DMS153 (cell line): ENCODE measurements at regions not wholly inside any gene's neighbourhood (a gene's known extent, or its start where the extent isn't known, plus 50 kb on each side); places are given as distances from the start of the nearest gene placed in this dataset.

Source experiments
- DNase-seq: peaks from one replicate; lab custom pipeline; 2025; lab: John Stamatoyannopoulos, UW

DNA sequence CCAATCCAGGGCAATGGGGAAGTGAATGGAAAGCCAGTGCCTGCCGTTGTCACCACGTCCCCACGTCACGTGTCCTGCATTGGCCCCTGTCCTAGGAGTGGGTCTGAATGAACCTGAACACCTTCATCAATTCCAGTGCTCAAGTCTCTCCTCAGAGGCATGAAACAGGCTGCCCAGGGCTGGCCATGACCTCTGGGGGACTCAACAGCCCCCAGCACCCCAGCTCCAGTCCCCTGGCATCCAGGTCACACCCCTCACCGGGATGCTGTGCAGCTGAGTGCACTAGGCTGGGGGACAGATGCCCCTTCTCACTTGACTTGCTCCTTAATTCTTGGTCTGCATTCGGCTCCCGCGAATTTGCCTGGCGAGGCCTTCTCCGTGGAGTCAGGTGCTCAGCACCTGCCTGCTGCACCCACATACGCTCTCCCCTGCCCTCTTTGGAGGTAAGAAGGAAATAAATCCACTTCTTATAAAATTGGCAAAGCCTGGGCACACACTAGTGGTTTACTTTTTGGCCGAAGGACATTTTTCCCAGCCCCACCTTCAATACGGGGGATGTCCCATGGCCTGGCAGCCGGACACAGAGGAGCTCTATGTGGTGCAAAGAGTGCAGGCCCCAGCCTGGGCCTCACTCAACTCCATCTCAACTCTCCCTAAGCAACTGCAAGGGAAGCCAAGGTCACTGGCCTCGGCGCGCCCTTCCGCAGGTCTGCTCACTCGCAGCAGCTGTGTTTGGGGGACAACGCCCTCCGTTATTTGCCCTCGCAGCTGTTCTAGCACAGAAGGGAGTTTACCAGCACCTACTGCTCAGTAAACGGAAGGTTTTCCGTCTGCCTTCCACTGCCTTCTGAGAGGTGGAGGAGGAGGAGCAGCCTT, 77.6 kb upstream of the SHH start:
- no peak for DNase-seq

DNA sequence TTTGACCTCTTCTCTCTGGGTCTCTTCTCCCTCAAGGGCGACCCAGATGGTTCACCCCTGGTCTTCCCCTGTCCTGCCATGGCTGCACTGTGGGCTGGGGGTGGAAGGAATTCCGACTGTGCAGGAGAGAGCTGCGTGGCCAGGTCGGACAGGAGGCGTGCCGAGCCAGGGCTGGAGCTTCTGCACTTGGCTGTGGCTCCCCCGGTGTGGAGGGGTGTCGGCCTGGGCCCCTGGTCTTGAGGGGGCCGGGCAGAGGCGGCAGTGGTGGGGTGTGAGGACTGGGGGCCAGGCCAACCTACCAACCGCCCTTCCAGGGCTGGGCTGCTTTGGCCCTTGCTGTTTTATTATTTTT, 74.9 kb upstream of the SHH start:
- no peak for DNase-seq

DNA sequence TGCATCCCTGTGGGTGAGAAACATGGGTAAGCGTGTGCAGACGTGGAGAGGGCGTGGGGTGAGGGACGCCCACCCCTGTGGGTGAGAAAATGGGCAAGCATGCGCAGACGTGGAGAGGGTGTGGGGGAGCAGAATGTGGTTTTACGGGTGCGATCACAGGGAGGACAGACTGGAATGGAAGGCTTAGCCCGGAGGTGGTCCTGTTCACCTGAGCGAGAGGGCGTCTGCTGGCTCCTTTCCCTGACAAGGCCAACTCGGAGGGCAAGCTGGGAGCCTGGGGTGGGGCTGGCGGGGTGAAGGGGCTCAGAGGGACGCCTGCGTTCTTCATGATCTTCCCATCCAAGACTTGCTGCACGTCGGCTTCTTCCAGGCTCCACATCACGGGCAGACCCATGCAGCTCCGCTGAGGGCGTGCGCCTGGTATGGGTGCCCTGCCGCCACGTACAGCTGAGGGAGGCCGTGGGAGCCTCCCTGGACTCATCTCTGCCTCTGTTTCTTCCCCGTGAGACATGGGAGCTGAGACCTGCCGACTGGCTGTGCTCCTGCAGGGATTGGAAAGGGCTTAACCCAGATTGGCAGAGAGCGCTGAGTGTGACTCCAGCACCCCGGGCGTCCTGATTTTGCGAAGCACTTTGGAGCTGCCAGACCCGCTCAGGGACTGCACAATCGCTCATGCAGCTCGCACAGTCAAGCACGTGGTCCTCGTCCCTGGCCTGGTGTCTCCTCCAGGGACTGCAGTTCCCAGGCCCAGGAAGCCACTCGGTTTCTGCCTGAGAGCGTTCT, 74.3 kb upstream of the SHH start:
- no peak for DNase-seq

DNA sequence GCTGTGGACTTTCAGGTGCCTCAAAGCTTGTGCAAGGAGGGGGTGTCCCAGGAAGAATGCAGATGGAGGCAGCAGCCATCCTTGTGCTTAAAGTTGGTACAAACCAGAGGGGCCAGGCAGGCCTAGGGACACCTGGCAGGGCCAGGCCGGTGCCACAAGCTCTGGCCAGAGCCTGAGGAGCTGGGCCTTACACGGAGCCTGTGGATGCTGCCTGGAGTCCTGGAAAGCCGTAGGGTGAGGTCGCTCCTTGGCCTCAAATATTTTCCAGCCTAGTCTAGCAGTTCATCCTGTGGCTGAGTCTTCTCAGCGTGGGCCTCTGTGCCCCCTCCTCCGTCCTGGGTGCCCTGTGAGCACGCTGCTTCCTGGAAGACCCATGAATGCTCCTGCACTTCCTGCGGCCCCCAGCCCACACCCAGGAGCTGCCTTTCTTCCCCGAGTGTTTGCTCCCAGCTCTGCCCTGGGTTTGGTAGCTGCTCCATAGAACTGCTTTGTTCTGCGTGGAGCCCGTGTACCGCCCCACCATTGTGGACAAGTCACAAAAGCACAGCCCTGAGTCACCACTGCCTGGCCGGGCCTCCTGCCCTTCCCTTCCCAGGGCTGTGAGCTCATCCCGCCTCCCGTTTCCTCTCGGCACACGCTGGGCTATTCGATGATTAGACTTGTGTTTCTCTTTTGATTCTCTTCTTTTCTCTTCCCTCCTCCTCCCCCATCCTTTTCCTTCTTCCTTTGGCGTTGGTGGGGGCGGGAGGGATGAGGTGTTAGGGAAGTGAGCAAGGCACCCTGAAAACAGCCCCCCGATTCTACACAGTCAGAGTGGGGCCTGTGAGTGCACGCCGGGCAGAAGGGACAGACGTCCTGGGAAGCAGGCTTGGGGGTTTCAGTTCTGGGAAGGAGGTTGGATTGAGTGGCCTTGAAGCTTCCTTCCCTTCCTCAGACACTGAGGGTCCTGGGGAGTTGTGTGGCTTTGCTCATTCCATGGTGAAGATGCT, 73.2 kb upstream of the SHH start:
- no peak for DNase-seq

DNA sequence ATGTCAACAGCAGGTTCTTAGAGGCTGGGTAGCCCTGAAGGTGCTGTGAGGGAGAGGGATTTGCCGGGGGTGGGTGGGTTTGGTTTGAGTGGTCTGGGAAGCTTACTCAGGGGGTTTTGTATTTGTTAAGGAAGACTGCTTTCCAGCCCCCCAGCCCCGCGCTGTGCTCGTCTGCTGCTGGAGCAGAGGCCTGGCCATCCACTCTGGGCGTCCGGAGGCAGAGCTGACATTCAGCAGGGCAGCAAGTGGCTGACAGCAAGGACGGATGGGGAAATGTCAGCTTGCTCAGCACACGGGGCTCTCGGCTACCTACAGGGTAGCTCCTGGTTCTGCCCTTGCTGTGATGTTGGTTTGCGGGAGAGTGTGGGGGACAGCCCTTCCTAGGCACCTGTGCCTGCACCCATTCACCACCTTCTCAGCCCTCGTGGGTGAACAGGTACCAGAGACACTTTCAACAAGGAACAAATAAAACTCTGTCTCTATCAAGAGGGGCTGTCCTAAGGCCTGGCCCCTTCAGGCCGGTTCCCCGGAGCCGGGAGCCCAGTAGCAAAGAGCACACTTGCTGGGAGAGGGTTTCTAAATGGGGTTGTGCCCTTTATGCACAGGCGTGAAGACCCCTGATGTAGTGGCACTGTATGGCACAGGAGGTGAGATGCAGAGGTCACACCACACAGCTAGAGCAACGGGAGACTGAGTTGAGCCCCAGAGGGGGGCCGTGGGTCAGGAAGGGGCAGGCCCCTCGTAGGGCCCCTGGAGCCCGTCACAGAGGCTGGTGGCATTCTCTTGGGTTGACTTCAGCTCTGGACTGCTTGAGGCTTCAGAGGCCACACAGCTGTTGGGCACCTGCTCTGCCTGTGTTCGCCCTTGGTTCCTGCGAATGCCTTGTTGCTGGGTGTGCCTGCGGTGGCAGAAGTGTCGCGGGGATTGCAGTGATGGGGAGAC, 72.2 kb upstream of the SHH start:
- no peak for DNase-seq

DNA sequence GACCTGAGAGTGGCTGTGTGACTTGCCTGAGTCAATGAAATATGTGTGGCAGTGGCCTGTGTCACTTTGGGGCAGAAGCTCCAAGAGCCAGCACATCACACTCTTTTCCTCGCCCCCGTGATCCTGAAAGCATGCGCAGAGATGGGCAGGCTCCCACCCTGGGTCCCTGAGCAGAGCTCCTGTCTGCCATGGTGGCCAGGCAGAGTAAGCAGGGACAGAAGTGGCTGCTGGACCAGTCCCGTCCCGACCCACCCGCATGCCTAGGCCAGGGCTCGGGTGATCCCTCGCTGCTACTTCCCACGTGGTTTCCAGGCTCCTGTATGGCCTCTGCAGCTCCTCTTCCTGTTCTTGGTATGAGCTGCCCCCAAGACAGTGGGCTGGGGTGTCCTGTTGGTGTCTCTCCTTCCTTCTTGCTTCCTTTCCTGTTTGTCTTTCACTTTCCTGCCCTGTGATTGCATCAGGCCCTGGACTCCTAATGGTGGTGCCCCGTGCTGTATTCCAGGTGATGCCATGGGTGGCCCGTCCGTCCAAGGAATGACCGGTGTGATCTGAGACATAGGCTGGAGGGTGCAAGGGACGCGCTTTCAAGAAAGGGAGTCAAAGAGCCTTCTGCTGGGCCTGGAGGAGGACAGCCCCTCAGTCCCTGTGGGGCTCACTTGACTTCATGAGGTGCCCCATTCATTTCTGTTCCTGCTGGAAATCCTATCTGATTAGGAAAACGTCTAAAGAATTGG, 71.4 kb upstream of the SHH start:
- no peak for DNase-seq

DNA sequence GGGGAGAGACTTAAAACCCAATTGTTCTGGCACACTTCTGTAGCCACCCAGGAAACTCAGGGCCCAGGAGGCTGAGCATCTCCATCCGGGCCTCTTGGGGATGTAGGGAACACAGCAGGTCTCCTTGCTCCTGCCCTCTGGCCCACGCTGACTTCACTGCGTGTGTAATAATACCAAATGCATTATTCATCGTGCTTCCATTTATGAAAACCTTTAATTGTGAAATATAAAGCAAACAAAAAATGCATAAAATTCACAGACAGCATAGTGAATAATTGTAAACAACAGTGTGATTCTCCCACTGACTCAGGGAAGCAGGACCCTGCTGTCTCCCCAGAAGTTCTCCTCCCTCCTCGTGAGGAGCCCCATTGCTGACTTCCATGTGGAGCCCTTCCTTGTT, 70.3 kb upstream of the SHH start:
- no peak for DNase-seq

DNA sequence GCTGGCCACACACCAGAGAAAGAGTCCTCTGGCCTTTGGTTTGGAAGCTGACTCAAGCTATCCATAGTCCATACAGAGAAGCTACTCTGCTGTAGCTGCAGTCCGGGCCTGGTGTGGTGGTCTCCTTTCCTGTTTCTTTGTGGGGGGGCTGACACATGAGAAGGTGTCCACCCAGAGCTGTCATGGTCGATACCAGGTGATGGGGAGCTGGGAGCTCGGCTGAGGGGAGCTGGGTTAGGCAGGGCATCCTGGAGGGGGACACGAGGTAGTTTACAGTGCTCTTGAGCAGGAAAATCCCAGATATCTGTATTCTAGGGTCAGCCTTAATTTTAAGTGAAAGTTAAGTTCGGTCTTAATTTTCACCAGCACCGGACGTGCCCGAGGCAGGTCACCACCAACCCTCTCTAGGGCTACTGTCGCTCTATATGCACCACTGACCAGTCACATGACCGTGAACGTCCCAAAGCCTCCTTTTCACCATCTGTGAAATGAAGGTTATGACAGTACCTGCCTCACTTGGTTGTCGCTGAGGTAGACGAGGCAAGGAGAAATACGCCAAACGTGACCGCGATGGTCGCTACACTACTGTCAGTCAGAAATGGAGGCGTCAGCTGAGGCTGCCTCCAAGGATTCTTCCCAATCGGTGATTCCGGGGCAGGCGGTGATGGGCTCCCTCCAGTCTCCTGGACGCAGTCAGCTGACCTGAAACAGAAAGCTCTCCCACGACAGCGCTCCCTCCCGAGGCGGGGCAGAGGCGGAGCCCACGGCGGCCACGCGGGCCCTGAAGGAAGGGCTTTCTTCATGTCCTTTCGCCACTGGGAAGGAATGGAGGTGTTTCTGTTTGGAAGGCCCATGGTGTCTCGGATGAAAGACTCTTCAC, 69.4 kb upstream of the SHH start:
- no peak for DNase-seq

DNA sequence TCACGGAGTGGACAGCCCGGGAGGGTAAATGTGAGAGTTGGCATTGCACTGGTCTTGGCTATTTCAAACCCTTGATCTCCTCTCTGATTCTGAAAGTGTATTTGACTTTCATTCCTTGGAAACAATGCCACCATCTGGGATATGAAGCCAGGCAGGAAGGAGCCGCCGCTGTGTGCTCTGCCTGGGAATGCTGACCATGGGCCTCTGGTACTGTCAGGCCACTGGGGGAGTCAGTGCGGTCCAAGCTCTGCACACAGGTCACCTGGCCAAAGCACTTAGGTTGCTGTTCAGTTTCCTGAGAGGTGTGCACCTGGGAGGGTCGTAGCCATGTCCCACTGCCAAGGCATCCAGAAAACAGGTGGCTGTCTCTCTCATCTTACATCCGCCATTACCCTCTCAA, 68.5 kb upstream of the SHH start:
- DNase-seq: no peak

DNA sequence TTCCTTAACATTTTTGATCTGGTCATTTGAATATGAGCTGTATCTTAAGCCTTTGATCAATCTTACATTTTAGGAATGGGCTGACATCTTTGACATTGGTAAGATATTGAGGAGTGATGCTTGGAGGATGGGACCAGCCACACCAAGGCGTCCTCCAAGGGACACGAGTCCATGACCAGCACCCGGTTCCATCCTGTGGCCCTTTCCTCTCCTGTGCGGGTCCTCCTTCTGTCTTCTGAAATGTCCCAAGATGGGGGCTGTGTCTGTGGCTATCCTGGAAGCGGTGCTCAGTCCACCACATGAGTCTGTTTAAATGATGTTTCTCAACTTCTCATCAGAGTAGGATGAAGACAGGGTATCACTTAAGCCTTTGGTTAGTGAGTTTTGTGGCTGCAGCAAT, 67.3 kb upstream of the SHH start:
- no peak for DNase-seq

DNA sequence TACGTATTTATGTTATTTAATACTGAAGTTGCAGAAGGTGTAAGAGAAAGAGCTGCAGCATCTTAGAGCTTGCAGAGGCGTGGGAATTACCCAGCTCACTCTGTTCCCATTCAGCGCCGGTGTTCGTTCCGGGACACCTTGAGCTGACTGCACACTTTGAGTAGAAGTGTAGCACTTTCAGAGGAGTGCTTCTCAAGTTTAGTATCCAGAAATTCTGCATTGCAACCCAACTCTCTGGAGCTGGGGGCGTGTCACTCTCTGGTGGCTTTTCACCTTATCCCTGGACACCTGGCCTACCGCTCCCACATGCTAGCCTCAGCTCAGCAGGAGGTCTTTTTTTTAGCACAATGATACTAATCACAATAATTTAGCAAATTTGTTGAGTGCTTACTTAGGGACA, 66.4 kb upstream of the SHH start:
- no peak for DNase-seq

DNA sequence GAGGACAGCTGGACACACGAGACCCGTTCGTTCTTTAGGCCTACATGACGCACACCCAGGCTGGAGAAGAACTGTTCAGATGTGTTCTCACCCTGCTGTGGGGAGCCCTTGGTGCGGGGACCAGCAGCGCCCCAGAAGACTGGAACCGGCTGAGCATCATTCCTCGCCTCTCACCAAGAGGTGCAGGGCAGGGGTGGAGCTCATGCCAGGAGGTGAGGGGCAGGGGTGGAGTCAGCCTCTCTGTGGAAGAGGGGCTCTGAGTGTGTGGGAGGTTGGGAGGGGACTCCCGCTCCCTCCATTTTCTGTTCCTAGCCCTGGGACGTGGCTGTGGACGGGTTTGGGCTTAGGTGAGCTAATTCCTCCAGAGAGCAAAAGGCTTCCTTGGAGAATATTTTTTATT, 66.0 kb upstream of the SHH start:
- DNase-seq: no peak

DNA sequence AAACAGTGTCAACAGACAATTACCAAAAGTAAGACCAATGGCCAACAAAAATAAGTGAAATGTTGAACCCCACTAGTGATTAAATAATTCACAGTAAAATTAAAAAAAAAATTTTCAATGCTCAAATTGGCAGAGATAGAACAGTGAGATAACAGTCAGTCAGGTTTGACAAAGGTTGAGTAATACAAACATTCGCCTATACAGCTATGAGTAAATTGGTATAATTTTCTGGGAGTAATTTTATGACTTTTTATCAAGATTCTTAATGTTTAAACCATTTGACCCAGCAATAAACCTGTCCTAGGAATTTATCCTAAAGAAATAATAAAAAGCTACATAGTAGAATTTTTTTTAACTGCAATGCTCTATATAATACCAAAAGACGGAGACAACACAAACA, 64.9 kb upstream of the SHH start:
- no peak for DNase-seq

DNA sequence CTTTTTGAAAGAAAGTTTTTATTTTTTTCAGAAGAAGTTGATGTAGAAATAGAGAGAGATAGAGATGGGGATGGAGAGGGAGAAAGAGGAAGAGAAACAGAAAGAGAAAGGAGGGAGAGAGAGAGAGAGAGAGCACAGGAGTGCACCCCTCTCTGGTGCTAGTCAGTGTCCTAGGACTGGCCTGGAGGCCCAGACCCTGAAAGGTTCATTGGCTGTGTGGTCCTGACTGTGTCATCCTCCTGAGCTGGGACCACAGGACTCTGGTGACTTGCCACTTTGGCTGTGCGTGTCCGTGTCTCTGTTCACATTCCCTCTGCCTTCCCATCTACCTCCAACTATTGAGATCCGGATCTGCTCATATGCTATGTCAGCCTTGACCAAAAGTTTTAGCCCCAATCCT, 62.1 kb upstream of the SHH start:
- DNase-seq: no peak

DNA sequence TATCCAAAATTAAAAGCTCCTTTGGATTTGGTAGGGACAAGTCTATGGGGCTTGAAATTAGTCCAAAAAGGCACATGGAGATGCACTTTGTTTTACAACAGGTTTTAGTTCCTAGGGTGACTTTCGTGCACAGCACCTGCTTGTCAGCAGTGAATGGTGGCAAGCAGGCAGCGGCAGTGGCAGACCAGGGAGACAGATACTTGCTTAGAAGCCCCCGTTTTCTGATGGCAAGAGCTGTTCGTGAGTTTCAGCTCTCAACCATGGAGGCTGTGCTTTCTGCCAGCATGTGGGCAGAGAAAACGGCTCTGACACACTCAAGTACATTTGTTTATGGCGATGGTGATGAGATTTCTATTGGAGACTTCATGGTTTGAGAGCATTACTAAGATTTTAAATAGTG, 61.7 kb upstream of the SHH start:
- no peak for DNase-seq

DNA sequence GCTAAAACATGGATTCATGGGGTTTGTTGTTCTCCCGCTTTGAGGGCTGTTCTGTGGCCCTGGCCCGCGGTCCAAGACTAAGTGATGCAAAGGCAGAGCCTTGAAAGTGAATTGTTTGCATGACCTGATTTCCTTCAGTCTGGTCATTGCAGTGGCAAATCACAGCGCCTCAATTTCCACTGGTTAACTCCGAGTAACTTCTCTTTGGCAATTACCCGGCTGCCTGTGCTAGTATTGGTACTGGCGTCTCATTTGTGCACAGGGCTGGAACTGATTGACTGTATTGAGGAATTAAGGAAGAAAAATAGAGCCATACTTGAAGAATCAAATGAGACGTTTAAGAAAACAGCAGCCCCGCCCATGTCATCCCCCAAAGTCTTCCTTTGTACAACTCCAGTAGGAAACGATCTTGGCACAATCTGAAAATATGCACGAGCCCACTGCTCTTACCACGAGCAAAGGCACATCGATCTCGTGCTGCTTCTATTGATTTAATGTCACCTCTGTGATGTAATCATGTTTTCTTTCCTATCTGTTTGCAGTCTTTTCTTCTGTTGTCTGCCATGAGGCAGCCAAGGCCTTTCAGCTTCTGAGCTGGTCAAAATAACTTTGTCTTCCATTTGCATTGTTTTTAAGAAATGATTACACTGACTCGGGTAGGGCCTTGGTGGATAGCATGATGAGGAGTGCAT, 60.6 kb upstream of the SHH start:
- DNase-seq: no peak

DNA sequence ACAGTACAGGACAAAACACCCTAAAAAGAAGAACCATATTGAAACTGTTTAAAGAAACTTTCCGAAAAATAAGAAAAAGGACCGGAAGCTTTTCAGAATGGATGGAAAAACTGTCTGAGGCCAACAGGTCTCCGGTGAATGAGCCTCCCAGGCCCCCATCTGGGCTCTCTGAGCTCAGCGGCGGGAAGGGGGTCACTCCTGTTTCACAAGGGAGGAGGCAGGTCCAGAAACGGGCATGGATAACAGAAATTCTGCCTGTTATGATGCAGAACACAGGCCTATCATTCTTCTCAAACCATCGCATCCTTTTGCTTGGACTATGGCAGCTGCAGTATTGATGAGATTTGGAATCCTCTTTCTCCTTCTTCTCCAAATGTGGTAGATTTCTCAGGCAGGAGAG, 58.9 kb upstream of the SHH start:
- no peak for DNase-seq

DNA sequence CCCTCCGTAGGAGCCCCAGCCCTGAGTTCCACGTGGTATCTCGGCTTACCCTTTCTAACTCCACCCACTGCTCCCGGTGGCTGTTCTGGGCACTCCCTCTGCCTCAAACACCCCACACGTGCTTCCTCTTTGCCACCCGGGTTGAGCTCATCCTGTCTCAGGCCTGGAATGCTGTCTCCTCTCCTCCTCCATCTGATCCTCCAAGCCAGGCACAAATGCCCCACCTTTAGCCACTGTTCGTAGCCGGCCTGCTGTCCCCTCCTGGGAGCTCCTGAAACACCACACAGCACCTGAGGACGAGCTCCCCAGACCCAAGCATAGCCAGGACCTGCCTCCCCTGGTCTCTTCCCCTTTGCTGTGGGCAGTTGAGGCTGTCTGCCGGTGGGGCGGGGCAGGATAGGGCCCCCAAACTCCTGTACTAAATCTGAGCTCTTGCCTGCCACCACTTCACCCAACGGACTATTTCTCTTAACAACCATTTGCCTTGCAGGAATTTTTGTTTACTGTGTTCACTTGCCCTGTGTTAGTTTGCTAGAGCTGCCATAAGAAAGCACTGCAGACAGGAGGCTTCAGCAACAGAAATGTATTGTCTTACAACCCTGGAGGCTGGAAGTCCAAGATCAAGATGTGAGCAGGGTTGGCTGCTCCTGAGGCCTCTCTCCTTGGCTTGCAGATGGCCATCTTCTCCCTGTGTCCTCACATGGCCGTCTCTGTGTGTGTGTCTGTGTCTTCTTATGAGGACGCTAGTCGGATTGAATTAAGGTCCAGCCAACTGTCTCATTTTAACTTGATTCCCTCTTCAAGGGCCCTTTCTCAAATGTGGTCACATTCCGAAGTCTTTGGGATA, 58.3 kb upstream of the SHH start:
- DNase-seq: no peak
